CD14-positive monocyte (primary cell): ENCODE measurements at regions not wholly inside any gene's neighbourhood (a gene's known extent, or its start where the extent isn't known, plus 50 kb on each side); places are given as distances from the start of the nearest gene placed in this dataset.

Experiments
- DNase-seq, 3 donors: peaks; one replicate each; pipeline ENCODE4 v3.0.0-alpha.2; 2011 to 2022
- H2AFZ ChIP-seq: 2 replicates; pipeline ENCODE4 v1.6.0; 2012; ENCODE audit warnings: mild to moderate bottlenecking, low read depth, low read length, inconsistent platforms; ENCODE audit not compliant: insufficient read depth, poor library complexity, severe bottlenecking
- H3K27ac ChIP-seq, 2 donors: 1 replicate in 1 of 2; 2 replicates in 1 of 2; pipeline ENCODE4 v1.5.1; 2012 to 2013; ENCODE audit warnings: low read length in 2 of 2, control low read depth in 1 of 2, inconsistent platforms in 1 of 2, low read depth in 1 of 2, mild to moderate bottlenecking in 1 of 2
- H3K27me3 ChIP-seq, 2 donors: one replicate each; pipeline versions ENCODE4 v1.6.0 to v1.6.1; 2011 to 2013; ENCODE audit warnings: low read length in 2 of 2; ENCODE audit not compliant: control insufficient read depth in 2 of 2, insufficient read depth in 2 of 2
- H3K36me3 ChIP-seq, 2 donors: replicated peaks in 1 of 2; 1 replicate in 1 of 2; 2 replicates in 1 of 2; pipeline versions ENCODE4 v1.5.1 to v1.6.1; 2012 to 2013; ENCODE audit warnings: low read length in 2 of 2, control low read depth in 1 of 2, inconsistent platforms in 1 of 2, mild to moderate bottlenecking in 1 of 2; ENCODE audit not compliant: insufficient read depth in 2 of 2, control insufficient read depth in 1 of 2
- H3K4me1 ChIP-seq, 2 donors: 1 replicate in 1 of 2; 2 replicates in 1 of 2; pipeline versions ENCODE4 v1.5.1 to v1.6.1; 2012 to 2013; ENCODE audit warnings: low read length in 2 of 2, control low read depth in 1 of 2, inconsistent platforms in 1 of 2, mild to moderate bottlenecking in 1 of 2, moderate library complexity in 1 of 2; ENCODE audit not compliant: insufficient read depth in 2 of 2, control insufficient read depth in 1 of 2
- H3K4me2 ChIP-seq: replicated peaks from 2 replicates; pipeline ENCODE3; 2012; ENCODE audit warnings: low read length, moderate library complexity, mild to moderate bottlenecking; ENCODE audit not compliant: poor library complexity, severe bottlenecking; ENCODE audit errors: extremely low read depth
- H3K4me3 ChIP-seq, 3 experiments: fragments of 200-600 bp in 1 of 3; sonication (generic) in 1 of 3; replicated peaks in 1 of 3; 1 replicate in 2 of 3; 2 replicates in 1 of 3; pipeline ENCODE4 v1.5.1; 2011 to 2013; ENCODE audit warnings: low read length in 3 of 3, mild to moderate bottlenecking in 3 of 3, control low read depth in 2 of 3, low read depth in 2 of 3, inconsistent platforms in 1 of 3, moderate library complexity in 1 of 3
- H3K79me2 ChIP-seq: 2 replicates; pipeline ENCODE4 v1.6.0; 2012; ENCODE audit warnings: mild to moderate bottlenecking, control low read depth, inconsistent platforms, low read length, moderate library complexity; ENCODE audit not compliant: insufficient read depth
- H3K9ac ChIP-seq: 2 replicates; pipeline ENCODE4 v1.6.0; 2017; ENCODE audit warnings: low read length, mild to moderate bottlenecking; ENCODE audit not compliant: insufficient read depth, poor library complexity, severe bottlenecking
- H3K9me3 ChIP-seq, 2 donors: replicated peaks in 1 of 2; 1 replicate in 1 of 2; 2 replicates in 1 of 2; pipeline versions ENCODE4 v1.5.1 to v1.6.1; 2012 to 2013; ENCODE audit warnings: low read length in 2 of 2, control low read depth in 1 of 2; ENCODE audit not compliant: control insufficient read depth in 1 of 2, insufficient read depth in 1 of 2
- H4K20me1 ChIP-seq: 2 replicates; pipeline ENCODE4 v1.6.0; 2012; ENCODE audit warnings: mild to moderate bottlenecking, low read length, control low read depth, moderate library complexity; ENCODE audit not compliant: insufficient read depth
- H3K27ac Mint-ChIP-seq, 7 donors: one replicate each; pipeline ENCODE4 v1.8.0; 2020; ENCODE audit warnings: mild to moderate bottlenecking in 7 of 7, mixed read lengths in 7 of 7, moderate library complexity in 6 of 7, inconsistent platforms in 2 of 7
- H3K27me3 Mint-ChIP-seq, 3 donors: one replicate each; pipeline ENCODE4 v1.8.0; 2021 to 2022; ENCODE audit warnings: low read depth in 3 of 3, mild to moderate bottlenecking in 3 of 3, mixed read lengths in 3 of 3, moderate library complexity in 3 of 3, inconsistent platforms in 1 of 3
- H3K36me3 Mint-ChIP-seq, 2 donors: one replicate each; pipeline ENCODE4 v1.8.0; 2020; ENCODE audit warnings: mixed read lengths in 2 of 2, inconsistent platforms in 1 of 2, mild to moderate bottlenecking in 1 of 2
- H3K4me1 Mint-ChIP-seq: one replicate; pipeline ENCODE4 v1.8.0; 2020; ENCODE audit warnings: mild to moderate bottlenecking, mixed read lengths
- H3K4me3 Mint-ChIP-seq, 2 donors: one replicate each; pipeline ENCODE4 v1.8.0; 2020; ENCODE audit warnings: mild to moderate bottlenecking in 2 of 2, mixed read lengths in 2 of 2, moderate library complexity in 1 of 2
- H3K9me3 Mint-ChIP-seq, 7 donors: one replicate each; pipeline ENCODE4 v1.8.0; 2020 to 2022; ENCODE audit warnings: mixed read lengths in 7 of 7, mild to moderate bottlenecking in 6 of 7, moderate library complexity in 6 of 7, inconsistent platforms in 2 of 7
- CTCF ChIP-seq: fragments of 200-600 bp; IDR thresholded peaks from one replicate; pipeline ENCODE4 v1.8.0; 2022; ENCODE audit warnings: antibody characterized with exemption, mild to moderate bottlenecking
- WGBS: methylation state at CpG from one replicate; pipeline ENCODE4 v1.1.5; 2013; ENCODE audit warnings: missing lambda C conversion rate; ENCODE audit not compliant: insufficient coverage; 5-methylcytosine and 5-hydroxymethylcytosine counted together
- intact Hi-C, 2 donors: fragments of 100-400 bp; cut with micrococcal nuclease; formaldehyde crosslinking; loops; one replicate each; pipeline versions ENCODE4 v1.15.0 to v1.15.1; 2023

- no peak overlapping the region for H3K27ac Mint-ChIP-seq
- TF ChIP-seq CTCF: no peak
- H3K4me3 Mint-ChIP-seq: no peak overlapping the region
These were observed 348.5 kb downstream of the PTPRU start for GRCh38 chr1:29584776-29585175.

DNA sequence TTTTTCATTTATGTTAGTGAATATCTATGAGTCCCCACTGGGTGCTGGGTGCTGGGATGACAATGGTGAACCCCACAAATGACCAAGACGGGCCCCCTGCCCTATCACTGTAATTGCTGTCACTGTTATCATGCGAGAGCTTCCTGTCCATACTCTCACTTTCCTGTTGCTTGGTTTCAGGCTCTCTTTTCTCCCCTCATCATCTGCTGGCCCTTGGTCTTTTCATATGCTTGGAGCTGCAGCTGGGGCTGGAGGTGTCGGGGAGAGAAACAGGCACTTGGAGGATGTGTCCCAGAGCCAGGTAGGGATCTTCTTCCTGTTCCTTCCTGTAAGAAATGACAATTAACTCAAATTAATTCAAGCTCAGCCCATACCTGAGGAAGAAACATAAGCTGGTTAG, 348.0 kb downstream of the PTPRU start:
- Histone ChIP-seq H4K20me1 (no peaks in the 10 kb centered on the region), H3K4me3 (no peak overlapping the region), H3K36me3 (no peaks in the 10 kb centered on the region), H3K4me2 (no peak overlapping the region), H3K27me3 (no peaks in the 10 kb centered on the region), H3K27ac (no peak overlapping the region), H3K9ac (no peak overlapping the region), H2AFZ (no peak overlapping the region), H3K9me3 (no peaks in the 10 kb centered on the region), H3K79me2 (no peaks in the 10 kb centered on the region), H3K4me1 (no peaks in the 10 kb centered on the region)
- no peak for DNase-seq
- no peaks in the 10 kb centered on the region for H3K4me1 Mint-ChIP-seq
- H3K27ac Mint-ChIP-seq: no peak overlapping the region
- no peaks in the 10 kb centered on the region for H3K36me3 Mint-ChIP-seq
- H3K4me3 Mint-ChIP-seq: no peak overlapping the region
- peaks cover 3 to 5% (median 4%) of the 10 kb centered on the region in 3 donors for H3K27me3 Mint-ChIP-seq
- no CpG with 5 or more reads among the region's 3 CpGs for WGBS
- intact Hi-C loops: no loop called here
- TF ChIP-seq CTCF: no peak
- peaks cover 0 to 2% (median 0%) of the 10 kb centered on the region in 7 donors for H3K9me3 Mint-ChIP-seq

More at GRCh38 chr1:29584776-29585175, 348.5 kb downstream of the PTPRU start:
- intact Hi-C loops: no loop called here
- no peaks in the 10 kb centered on the region for H3K36me3 Mint-ChIP-seq
- H2AFZ ChIP-seq: no peak overlapping the region
- DNase-seq: no peak
- H3K9me3 ChIP-seq: no peaks in the 10 kb centered on the region
- peaks cover 0 to 2% (median 0%) of the 10 kb centered on the region in 7 donors for H3K9me3 Mint-ChIP-seq
- H3K4me1 Mint-ChIP-seq: no peaks in the 10 kb centered on the region
- H3K36me3 ChIP-seq: no peaks in the 10 kb centered on the region
- WGBS: 79% methylated on average over 7 of the region's 10 CpGs
- H3K79me2 ChIP-seq: no peaks in the 10 kb centered on the region
- H3K4me1 ChIP-seq: no peaks in the 10 kb centered on the region
- H3K4me3 ChIP-seq: no peak overlapping the region
- no peaks in the 10 kb centered on the region for H3K27me3 ChIP-seq
- H3K27ac ChIP-seq: no peak overlapping the region
- peaks cover 3 to 5% (median 4%) of the 10 kb centered on the region in 3 donors for H3K27me3 Mint-ChIP-seq
- H3K4me2 ChIP-seq: no peak overlapping the region
- no peak overlapping the region for H3K9ac ChIP-seq
- no peaks in the 10 kb centered on the region for H4K20me1 ChIP-seq
